HT-29 (cell line): ENCODE measurements at regions not wholly inside any gene's neighbourhood (a gene's known extent, or its start where the extent isn't known, plus 50 kb on each side); places are given as distances from the start of the nearest gene placed in this dataset.

Experiments used
- DNase-seq: peaks from one replicate; pipeline ENCODE4 v3.0.0-alpha.2; 2015; ENCODE audit warnings: low spot score

DNA sequence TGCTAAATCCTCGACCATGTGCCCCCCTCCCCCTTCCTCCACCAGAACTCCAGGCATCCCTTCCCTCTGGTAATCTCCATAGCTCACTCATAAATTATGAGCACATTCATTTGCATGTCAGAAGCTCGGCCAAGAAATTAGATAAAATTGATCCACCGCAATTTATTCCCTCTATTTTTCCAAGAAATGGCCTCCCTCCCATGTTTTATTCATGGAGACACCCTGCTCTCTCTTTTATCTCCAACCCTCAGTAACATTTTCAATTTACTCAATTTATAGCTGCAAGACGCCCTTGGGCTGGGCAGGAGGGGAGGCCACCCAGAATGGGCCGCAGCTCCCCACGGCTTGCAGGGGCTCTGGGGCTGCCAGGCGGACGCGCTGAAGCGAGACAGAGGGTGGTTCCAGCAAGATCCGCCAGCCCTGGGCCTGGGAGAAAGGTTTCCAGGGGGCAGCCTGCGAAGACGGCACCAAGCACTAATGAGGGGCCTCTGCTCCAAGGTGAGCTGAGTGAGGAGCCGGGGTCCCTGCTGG, 54.7 kb upstream of the ZNF423 start:
- no peak for DNase-seq

DNA sequence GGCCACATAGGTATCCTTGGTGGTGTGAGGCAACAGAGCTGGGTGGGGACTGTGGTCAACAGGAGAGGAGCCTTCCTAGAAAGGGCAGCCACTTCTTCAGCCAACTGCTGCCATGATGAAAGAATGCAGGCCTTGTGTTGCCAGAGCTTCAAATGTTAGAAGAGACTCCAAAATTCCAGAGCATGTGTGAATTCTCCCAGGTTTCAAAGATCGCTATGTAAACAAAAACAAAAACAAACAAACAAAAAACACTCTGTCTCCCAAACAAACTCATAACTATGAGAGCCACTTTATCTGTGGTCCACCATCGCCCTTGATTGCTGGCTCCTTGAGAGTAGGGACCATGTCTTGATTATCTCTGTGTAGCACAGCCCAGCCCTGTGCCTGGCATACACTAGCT, 55.5 kb upstream of the ZNF423 start:
- no peak for DNase-seq

DNA sequence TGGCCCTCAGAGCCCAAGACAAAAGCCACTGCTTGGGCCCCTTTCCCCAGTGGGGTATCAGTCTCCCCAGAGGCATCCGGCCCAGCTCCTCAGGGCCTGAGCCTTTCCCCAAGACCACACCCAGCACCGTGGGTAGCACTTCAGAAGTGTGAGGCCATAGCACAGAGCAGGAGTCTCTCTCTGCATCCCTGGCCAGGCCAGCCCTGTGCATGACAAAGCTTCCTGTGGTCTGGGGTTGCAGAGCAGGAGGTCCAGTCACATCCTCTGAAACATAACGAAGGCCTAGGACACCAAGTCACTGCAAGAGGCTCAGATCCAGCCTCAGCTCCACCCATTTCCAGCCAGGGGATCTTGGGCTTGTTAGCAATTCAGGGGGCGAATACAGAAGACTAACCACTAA, 56.8 kb upstream of the ZNF423 start:
- DNase-seq = no peak

DNA sequence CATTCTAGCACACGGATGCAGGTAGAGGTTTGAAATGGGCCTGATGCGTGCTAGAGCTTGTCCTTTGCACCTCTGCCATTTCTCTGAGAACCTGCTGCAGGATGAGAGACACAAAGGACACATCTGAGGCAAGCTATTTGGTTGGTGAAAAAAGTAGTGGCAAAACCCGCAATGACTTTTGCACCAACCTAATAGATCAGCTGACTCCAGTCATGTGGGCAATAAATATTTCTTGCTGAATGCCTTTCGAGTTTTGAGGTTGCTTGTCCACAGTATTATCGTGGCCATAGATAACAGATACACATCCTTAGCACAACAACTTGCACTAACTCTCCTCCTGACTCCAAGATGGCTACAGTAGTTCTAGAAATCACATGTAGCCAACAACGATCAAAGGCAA, 57.8 kb upstream of the ZNF423 start:
- DNase-seq = no peak

DNA sequence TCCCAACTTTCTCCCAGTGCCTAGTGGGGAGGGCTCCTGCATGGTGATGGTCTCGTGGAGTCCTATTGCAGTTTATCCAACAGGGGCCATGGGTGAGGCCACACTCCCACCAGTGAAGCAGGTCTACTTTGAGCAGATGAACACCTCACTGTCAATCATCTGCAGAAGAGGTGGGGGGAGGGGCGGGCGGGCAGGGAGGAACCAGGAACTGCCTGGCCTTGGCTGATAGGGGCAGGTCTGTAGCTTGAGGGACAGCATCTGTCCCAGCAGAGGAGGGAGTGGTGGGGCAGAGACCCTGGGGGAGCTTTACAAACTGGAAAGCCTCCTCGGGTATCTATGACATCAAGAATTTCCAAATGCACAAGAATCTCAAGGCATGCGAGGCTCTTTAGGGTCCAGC, 58.7 kb upstream of the ZNF423 start:
- no peak for DNase-seq

DNA sequence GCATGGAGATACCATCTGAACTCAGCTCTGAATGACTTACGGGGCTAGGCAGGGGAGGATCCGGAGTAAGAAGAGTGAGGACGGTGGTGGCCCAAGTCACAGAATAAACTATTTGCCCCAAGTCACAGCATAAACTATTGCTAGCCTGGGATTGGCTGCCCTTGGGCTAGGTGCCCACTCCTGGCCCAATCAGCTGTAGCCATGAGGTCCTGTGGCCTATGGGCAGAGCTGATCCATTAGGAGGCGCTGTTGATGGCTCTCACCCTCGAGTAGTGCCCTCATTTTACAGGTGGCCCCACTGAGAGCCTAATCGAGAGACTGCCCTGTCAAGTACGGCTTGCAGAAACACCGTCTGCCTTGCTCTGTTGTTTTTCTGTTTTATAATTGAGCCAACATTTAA, 62.3 kb upstream of the ZNF423 start:
- no peak for DNase-seq

DNA sequence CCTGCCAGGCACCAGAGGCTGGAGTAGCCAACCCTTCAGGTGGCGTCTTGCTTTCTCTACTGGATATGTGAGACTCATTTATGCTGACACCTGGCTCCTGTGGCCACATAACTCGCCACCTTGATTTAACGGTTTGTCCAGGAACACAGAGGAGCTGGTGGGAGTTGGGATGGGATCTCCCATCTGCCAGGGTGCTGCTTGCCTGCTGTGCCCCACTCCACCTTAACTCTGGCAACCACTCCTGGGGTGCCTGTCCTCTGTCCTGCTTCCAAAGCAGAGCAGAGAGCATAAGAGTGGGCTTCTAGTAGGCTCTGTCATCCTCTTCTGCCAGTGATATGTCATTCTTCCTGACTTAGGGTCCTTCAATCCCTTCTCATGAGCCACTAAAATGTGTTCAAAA, 63.4 kb upstream of the ZNF423 start:
- no peak for DNase-seq

GRCh38 chr16:49920397-49920796, 64.5 kb upstream of the ZNF423 start:
- DNase-seq = no peak

DNA sequence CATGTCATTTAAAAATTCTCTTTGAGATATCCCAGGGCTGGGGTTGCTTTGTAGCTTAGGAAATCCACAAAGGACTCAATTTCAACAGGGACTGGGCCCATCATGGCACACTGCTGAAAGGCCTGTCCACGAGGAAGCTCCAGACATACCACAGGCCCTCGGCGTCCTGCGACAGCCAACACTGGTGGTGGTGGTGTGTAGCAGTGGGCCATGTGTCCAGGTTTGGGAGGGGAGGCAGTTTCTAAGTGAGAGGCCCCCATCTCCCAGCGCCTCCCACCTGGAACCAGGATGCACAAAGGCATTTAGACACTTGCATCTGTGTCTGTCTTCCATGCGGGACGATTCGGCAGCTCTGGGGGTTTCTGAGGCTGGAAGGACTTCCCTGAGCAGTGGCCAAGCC, 65.2 kb upstream of the ZNF423 start:
- DNase-seq = no peak

GRCh38 chr16:49921791-49922456, 66.0 kb upstream of the ZNF423 start:
- peak; percentile 59 for DNase-seq

- no peak for DNase-seq
Measured at GRCh38 chr16:49923411-49923810, 67.5 kb upstream of the ZNF423 start.

GRCh38 chr16:49924078-49924477, 68.2 kb upstream of the ZNF423 start:
- peak; percentile 26 for DNase-seq

DNA sequence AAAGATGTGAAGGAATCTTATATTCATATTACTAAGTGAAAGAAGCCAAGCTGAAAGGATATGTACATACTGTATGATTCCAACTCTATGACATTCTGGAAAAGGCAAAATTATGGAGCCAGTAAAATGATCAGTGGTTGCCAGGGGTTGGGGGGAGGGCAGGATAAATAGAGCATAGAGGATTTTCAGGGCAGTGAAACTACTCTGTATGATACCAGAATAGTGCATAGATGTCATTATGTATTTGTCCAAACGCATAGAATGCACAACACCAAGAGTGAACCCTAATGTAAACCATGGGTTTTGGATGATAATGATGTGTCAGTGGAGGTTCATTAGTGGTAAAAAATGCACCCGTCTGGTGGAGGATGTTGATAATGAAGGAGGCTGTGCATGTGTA, 71.0 kb upstream of the ZNF423 start:
- DNase-seq = no peak

DNA sequence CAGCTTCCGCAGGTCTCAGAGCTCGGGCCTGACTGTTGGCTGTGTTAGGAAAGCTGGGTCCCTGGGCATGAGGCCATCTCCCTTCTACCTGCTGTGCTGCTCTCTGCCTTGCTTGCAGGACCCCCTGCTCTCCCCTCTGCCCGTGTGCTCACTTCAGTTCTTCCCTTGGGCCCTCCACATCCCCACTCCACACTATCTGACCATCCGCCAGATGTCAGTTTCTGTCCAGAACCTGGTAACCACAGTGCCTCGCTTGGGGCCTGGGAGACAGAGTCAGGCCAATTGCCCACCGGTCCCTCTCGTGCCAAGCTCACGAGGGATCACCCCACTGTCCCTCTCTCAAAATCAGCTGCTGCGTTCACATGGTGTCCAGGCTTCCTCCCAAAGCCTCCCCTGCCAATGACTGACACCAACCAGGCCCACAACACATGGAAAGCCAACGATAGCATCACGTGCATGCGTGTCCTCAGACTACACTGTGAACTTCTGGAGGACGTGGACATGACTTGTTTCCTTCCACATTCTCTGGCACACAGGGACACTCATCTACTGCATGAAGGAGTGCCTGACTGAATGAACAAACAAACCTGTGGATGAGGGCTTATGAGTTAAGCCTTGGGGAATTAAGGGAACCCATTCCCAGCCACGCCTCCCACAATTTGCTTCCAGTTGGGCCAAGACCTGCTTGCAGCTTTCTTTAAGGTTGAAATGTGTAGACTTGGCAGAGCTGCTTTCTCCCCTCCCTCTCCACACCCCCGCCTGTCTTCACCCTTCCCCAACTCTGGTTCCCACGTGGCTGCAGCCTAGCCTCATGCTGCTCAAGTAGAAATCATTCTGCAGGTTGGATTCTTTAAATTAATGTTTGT, 72.5 kb upstream of the ZNF423 start:
- DNase-seq = no peak

- no peak for DNase-seq
Measured at GRCh38 chr16:49929626-49930025, 73.7 kb upstream of the ZNF423 start.

DNA sequence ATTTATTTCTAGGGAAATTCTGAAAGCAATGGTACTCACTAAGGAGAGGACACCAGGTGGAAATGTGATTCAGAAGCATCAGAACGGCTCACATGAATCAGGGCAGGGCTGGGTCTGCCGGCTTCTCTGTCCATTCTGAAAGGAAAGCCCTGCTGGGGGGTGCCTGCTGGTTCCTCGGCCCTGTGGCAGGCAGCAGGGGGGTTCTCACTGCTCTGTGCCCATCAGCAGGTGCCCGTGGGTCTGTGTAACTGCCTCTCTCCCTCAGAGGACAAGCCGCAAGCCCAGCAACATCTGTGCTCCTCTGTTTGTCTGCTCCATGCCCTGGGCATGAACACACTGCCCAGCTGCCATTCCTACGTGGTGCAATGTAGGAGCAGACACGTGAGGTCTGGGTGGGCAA, 74.9 kb upstream of the ZNF423 start:
- no peak for DNase-seq

- DNase-seq = no peak
Measured at GRCh38 chr16:49931266-49931665, 75.4 kb upstream of the ZNF423 start.

DNA sequence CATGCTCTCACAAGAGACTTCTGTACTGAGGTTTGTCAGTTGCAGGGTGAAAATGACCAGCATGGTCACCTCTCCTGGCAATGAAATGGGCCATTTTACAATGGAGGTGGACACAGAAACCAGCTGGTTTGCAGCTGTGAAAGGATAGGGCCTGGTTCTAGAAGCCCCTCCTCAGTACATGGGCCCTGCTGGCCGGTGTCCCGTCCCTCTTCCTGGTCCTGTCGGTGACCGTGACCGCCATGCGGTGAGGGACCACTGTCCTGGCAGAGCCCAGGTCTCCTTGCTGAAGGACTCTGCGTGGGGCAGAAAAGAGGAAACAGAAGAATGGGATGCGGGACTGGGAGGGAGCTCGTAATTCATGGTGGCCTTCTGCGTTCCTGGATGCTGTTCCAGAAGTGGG, 76.0 kb upstream of the ZNF423 start:
- no peak for DNase-seq

GRCh38 chr16:49932434-49932833, 76.5 kb upstream of the ZNF423 start:
- no peak for DNase-seq

- DNase-seq = no peak
Measured at GRCh38 chr16:49932946-49933345, 77.0 kb upstream of the ZNF423 start.

- no peak for DNase-seq
Measured at GRCh38 chr16:49936791-49937190, 80.9 kb upstream of the ZNF423 start.

DNA sequence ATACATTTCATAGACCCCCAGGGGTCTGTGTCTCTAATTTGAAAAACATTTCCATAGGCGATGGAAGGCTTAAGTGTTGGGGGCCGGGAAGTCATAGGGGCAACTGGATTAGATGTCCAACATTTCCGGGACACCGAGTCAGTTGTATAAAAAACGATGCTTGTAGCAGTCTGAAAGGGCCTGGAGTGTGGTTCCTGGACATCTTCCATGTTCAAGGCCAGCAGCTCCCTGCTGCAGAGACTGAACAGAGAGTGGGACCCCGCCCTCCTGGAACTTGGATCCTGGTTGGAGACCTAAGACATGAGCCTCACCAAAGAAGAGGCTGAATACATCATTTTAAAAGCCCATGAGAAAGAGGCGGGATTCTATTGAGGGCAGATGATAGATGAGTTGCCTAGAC, 82.0 kb upstream of the ZNF423 start:
- no peak for DNase-seq

DNA sequence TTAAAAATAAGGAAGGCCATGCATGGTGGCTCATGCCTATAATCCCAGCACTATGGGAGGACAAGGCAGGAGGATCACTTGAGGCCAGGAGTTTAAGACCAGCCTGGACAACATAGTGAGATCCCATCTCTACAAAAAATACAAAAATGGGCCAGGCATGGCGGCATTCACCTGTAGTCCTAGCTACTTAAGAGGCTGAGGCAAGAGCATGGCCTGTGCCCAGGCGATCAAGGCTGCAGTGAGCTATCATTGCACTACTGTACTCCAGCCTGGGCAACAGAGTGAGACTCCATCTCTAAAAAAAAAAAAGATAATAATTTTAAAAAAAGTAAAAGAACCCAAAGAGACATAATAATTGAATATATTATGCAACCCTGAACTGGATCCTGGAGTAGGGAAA, 83.6 kb upstream of the ZNF423 start:
- DNase-seq = no peak
